MCF 10A (cell line): ENCODE measurements at regions not wholly inside any gene's neighbourhood (a gene's known extent, or its start where the extent isn't known, plus 50 kb on each side); places are given as distances from the start of the nearest gene placed in this dataset.

ENCODE experiments used
- BruUV-seq: library from RNA; stranded (reverse); fragments of 400-500 nt; replicated peaks from 2 replicates; lab custom pipeline; 2021; lab: Mats Ljungman, UMichigan
- CTCF ChIA-PET: fragments of 300-600 bp; sonication (Branson Sonifier 250); formaldehyde crosslinking; extraction: SDS; loops from one replicate; lab custom pipeline; 2021; ENCODE audit warnings: antibody characterized with exemption, inconsistent platforms; lab: Yijun Ruan, JAX
- POLR2A ChIA-PET: fragments of 300-600, 350-650 bp; sonication (Branson Sonifier 250); formaldehyde crosslinking; extraction: SDS; loops from one replicate; lab custom pipeline; 2020; ENCODE audit warnings: antibody characterized with exemption, inconsistent platforms; lab: Yijun Ruan, JAX
- DNase-seq: peaks from one replicate; pipeline ENCODE4 v3.0.0-alpha.2; 2018; ENCODE audit not compliant: unreplicated experiment
- H3K27ac Mint-ChIP-seq: one replicate; pipeline ENCODE4 v1.8.0; 2022; ENCODE audit warnings: mild to moderate bottlenecking, low read depth, mixed read lengths; ENCODE audit not compliant: unreplicated experiment
- H3K27me3 Mint-ChIP-seq: one replicate; pipeline ENCODE4 v1.8.0; 2022; ENCODE audit warnings: mixed read lengths; ENCODE audit not compliant: insufficient read depth, unreplicated experiment
- H3K36me3 Mint-ChIP-seq: one replicate; pipeline ENCODE4 v1.8.0; 2022; ENCODE audit warnings: mild to moderate bottlenecking, moderate library complexity, mixed read lengths; ENCODE audit not compliant: insufficient read depth, unreplicated experiment
- H3K4me1 Mint-ChIP-seq: one replicate; pipeline ENCODE4 v1.8.0; 2022; ENCODE audit warnings: mixed read lengths; ENCODE audit not compliant: insufficient read depth, unreplicated experiment
- H3K4me3 Mint-ChIP-seq: one replicate; pipeline ENCODE4 v1.8.0; 2022; ENCODE audit warnings: mild to moderate bottlenecking, moderate library complexity, mixed read lengths; ENCODE audit not compliant: unreplicated experiment
- H3K9me3 Mint-ChIP-seq: one replicate; pipeline ENCODE4 v1.8.0; 2022; ENCODE audit warnings: mixed read lengths; ENCODE audit not compliant: unreplicated experiment
- intact Hi-C: fragments of 100-400 bp; cut with micrococcal nuclease; formaldehyde crosslinking; loops from 2 replicates; pipeline ENCODE4 v1.14.1; 2022
- TF ChIP-seq, protein P1 (sequence below): fragments of 200-600 bp; IDR thresholded peaks from one replicate; pipeline ENCODE4 v1.8.0; 2022; ENCODE audit warnings: antibody characterized with exemption, mild to moderate bottlenecking; ENCODE audit not compliant: unreplicated experiment

DNA sequence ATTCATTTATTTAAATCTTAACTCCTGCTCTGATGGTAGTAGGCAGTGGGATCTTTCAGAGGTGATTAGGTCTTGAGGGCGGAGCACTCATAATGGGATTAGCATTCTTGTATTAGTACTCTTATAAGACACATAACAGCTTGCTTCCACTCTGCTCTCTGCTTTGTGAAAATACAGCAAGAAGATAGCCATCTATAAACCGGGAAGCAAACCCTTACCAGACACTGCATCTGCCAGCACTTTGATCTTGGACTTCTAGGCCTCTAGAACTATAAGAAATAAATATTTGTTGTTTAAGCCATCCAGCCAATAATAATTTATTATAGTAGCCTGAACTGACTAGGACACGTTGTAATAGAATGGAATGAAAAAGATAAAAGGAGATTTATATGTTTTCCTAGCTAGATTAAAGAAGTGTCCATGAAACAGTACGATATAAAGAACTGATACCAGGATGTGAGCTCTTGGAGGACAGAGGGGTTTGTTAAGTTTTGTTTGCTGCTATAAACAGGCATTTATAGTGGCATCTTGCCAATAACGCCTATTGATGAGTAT is 869.9 kb downstream of the MRPL39 start:
- BruUV-seq, result no TSS peak
- Mint-ChIP-seq H3K4me3 (no peak overlapping the region), H3K36me3 (no peaks in the 10 kb centered on the region), H3K9me3 (no peaks in the 10 kb centered on the region), H3K4me1 (peaks cover under 1% of the 10 kb centered on the region), H3K27ac (no peak overlapping the region), H3K27me3 (no peaks in the 10 kb centered on the region)
- DNase-seq, result no peak
- POLR2A ChIA-PET, result no interaction called here
- intact Hi-C loops, result no loop called here
- CTCF ChIA-PET, result interaction anchor here (0.7 kb wide), 1 partner anchor 926 kb away, joined by 3 read pairs; no protein-coding TSS in a partner anchor
- TF ChIP-seq, protein P1, sequence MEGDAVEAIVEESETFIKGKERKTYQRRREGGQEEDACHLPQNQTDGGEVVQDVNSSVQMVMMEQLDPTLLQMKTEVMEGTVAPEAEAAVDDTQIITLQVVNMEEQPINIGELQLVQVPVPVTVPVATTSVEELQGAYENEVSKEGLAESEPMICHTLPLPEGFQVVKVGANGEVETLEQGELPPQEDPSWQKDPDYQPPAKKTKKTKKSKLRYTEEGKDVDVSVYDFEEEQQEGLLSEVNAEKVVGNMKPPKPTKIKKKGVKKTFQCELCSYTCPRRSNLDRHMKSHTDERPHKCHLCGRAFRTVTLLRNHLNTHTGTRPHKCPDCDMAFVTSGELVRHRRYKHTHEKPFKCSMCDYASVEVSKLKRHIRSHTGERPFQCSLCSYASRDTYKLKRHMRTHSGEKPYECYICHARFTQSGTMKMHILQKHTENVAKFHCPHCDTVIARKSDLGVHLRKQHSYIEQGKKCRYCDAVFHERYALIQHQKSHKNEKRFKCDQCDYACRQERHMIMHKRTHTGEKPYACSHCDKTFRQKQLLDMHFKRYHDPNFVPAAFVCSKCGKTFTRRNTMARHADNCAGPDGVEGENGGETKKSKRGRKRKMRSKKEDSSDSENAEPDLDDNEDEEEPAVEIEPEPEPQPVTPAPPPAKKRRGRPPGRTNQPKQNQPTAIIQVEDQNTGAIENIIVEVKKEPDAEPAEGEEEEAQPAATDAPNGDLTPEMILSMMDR, result no peak

- intact Hi-C loops, result no loop called here
- Mint-ChIP-seq H3K9me3 (no peaks in the 10 kb centered on the region), H3K36me3 (no peaks in the 10 kb centered on the region), H3K4me3 (no peak overlapping the region), H3K4me1 (no peaks in the 10 kb centered on the region), H3K27ac (no peak overlapping the region), H3K27me3 (no peaks in the 10 kb centered on the region)
- TF ChIP-seq, protein P1, result no peak
- no peak for DNase-seq
- no TSS peak for BruUV-seq
- CTCF ChIA-PET, result interaction anchor here (0.5 to 1.0 kb wide), 2 partner anchors 13 to 168 kb away, joined by 4 read pairs; no protein-coding TSS in a partner anchor
- POLR2A ChIA-PET, result no interaction called here
Measured at GRCh38 chr21:24730661-24731060, 876.6 kb downstream of the MRPL39 start.

GRCh38 chr21:24729568-24729967 is 877.7 kb downstream of the MRPL39 start:
- H3K4me3 Mint-ChIP-seq, result no peak overlapping the region
- no peak overlapping the region for H3K27ac Mint-ChIP-seq
- no peaks in the 10 kb centered on the region for H3K36me3 Mint-ChIP-seq

GRCh38 chr21:24727803-24728440 is 879.4 kb downstream of the MRPL39 start:
- Mint-ChIP-seq H3K4me3 (no peak overlapping the region), H3K36me3 (no peaks in the 10 kb centered on the region), H3K27ac (no peak overlapping the region), H3K4me1 (no peaks in the 10 kb centered on the region), H3K27me3 (no peaks in the 10 kb centered on the region), H3K9me3 (no peaks in the 10 kb centered on the region)
- ChIA-PET CTCF (interaction anchor here (0.6 kb wide), 1 partner anchor 12 kb away, joined by 3 read pairs; no protein-coding TSS in a partner anchor), POLR2A (interaction anchor here (0.6 kb wide), 1 partner anchor 30 kb away, joined by 3 read pairs; no protein-coding TSS in a partner anchor)
- no peak for DNase-seq
- intact Hi-C loops, result no loop called here
- TF ChIP-seq, protein P1, result no peak
- BruUV-seq, result no TSS peak

More at GRCh38 chr21:24729568-24729967, 877.7 kb downstream of the MRPL39 start:
- CTCF ChIA-PET, result interaction anchor here (0.8 to 1.0 kb wide), 2 partner anchors 9 to 12 kb away, joined by 3 to 4 read pairs; no protein-coding TSS in a partner anchor
- Mint-ChIP-seq H3K27me3 (no peaks in the 10 kb centered on the region), H3K4me1 (no peaks in the 10 kb centered on the region), H3K9me3 (no peaks in the 10 kb centered on the region)
- no peak for DNase-seq
- POLR2A ChIA-PET, result interaction anchor here (0.6 kb wide), 1 partner anchor 8 kb away, joined by 3 read pairs; no protein-coding TSS in a partner anchor
- BruUV-seq, result no TSS peak
- TF ChIP-seq, protein P1, result no peak
- intact Hi-C loops, result no loop called here
